ENCODE measurements at regions not wholly inside any gene's neighbourhood (a gene's known extent, or its start where the extent isn't known, plus 50 kb on each side); places are given as distances from the start of the nearest gene placed in this dataset.

DNA sequence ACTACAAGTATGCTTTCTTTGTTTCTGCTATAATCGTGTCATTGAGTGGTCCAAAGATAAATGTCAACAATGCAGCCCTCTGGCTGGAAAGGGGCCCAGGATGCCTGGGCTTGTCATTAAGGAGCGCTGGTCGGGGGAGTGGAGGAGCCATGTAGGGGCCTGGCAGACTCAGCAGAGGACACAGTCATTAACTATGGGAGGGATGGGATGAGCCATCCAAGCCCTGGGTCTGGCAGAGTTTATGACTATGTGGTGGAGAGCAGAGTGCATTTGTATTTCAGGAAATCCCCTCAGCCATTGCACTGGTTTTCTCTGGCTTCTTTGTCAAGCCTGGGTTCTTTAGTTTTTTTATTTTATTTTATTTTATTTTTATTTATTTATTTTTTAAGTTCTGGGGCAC, 243.1 kb downstream of the C12orf75 start:
- Histone ChIP-seq H3K4me1 (no peaks in the 10 kb centered on the region), H3K36me3 (no peaks in the 10 kb centered on the region), H3K27me3 (no peaks in the 10 kb centered on the region), H3K4me3 (no peak overlapping the region), H3K27ac (no peak overlapping the region), H3K9me3 (no peaks in the 10 kb centered on the region)
- TF ChIP-seq EP300 (IDR thresholded peaks at IDR 0.05), result no peak
- TF ChIP-seq POLR2AphosphoS5 (IDR thresholded peaks at IDR 0.05), result no peak
- TF ChIP-seq, protein P1, sequence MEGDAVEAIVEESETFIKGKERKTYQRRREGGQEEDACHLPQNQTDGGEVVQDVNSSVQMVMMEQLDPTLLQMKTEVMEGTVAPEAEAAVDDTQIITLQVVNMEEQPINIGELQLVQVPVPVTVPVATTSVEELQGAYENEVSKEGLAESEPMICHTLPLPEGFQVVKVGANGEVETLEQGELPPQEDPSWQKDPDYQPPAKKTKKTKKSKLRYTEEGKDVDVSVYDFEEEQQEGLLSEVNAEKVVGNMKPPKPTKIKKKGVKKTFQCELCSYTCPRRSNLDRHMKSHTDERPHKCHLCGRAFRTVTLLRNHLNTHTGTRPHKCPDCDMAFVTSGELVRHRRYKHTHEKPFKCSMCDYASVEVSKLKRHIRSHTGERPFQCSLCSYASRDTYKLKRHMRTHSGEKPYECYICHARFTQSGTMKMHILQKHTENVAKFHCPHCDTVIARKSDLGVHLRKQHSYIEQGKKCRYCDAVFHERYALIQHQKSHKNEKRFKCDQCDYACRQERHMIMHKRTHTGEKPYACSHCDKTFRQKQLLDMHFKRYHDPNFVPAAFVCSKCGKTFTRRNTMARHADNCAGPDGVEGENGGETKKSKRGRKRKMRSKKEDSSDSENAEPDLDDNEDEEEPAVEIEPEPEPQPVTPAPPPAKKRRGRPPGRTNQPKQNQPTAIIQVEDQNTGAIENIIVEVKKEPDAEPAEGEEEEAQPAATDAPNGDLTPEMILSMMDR (IDR thresholded peaks at IDR 0.05), result no peak
- TF ChIP-seq POLR2A (IDR thresholded peaks at IDR 0.05), result no peak
- ATAC-seq (ENCODE audit: low FRiP score in 2 of 2), result no peak
- 75 to 86% methylated on average over 3 of the region's 3 CpGs for WGBS, 2 donors
- DNase-seq, result no peak

DNA sequence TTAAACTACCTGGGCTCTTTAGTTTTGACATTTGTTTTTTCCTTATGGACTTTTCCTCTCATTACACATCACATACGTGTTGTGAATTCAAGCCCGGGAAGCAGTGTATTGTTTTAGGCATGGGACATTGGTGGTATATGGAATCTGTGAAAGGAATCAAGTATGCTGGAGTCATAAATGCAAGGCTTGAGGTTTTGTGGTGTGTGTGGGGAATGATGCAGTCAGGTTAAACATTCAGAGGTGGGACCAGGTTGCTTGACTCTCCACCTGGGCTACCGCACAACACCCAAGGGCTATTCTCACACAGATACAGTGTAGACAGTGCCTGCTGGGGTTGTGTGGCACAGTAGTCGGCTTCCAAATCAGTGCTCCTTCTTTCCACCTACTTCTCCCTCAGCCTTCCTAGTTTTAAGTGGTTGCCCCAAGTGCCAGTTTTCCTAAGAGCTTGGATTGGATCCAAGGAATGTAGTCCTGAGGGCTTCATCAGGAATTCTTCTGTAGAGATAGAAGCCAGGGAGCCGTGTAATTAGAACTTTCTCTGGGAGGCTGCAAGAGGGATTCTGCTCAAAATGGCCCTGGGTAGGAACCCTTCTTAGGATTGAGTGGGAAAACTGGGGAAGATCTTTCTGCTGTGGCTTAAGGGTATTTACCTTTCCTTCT, 243.7 kb downstream of the C12orf75 start:
- H3K4me3 ChIP-seq, result no peak overlapping the region
- no peak for DNase-seq
- H3K9me3 ChIP-seq, result no peaks in the 10 kb centered on the region
- TF ChIP-seq EP300 (IDR thresholded peaks at IDR 0.05), result no peak
- TF ChIP-seq POLR2A (IDR thresholded peaks at IDR 0.05), result no peak
- TF ChIP-seq POLR2AphosphoS5 (IDR thresholded peaks at IDR 0.05), result no peak
- TF ChIP-seq, protein P1 (IDR thresholded peaks at IDR 0.05), result no peak
- ATAC-seq (ENCODE audit: low FRiP score in 2 of 2), result no peak
- WGBS, 2 donors, result 84 to 85% methylated on average over 5 of the region's 5 CpGs
- H3K36me3 ChIP-seq, result no peaks in the 10 kb centered on the region
- no peaks in the 10 kb centered on the region for H3K4me1 ChIP-seq
- H3K27ac ChIP-seq, result no peak overlapping the region
- no peaks in the 10 kb centered on the region for H3K27me3 ChIP-seq

DNA sequence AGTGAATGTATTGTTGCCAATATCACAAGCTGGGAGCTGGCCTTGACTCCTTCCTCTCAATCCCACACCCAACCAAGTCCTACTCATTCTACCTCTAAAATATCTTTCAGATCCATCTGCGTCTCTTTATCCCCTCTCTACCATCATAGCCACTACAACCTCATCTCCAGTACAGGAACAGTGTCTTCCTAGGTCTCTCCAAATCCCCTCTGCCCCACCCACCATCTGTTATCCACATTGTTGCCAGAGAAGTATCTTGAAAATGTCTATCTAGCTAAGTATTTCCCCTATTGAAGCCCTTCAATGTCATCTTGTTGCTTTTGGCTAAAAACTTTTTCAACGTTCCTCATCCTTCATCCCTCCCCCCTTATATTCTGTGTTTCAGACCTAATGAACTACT, 244.7 kb downstream of the C12orf75 start:
- Histone ChIP-seq H3K36me3 (no peaks in the 10 kb centered on the region), H3K4me1 (no peaks in the 10 kb centered on the region), H3K4me3 (no peak overlapping the region), H3K27ac (no peak overlapping the region), H3K9me3 (no peaks in the 10 kb centered on the region), H3K27me3 (no peaks in the 10 kb centered on the region)
- no peak for DNase-seq
- WGBS, 2 donors, result 83 to 87% methylated on average over 2 of the region's 2 CpGs
- no peak for ATAC-seq (ENCODE audit: low FRiP score in 2 of 2)
- TF ChIP-seq, protein P1 (IDR thresholded peaks at IDR 0.05), result no peak
- no peak for TF ChIP-seq EP300 (IDR thresholded peaks at IDR 0.05)
- no peak for TF ChIP-seq POLR2A (IDR thresholded peaks at IDR 0.05)
- TF ChIP-seq POLR2AphosphoS5 (IDR thresholded peaks at IDR 0.05), result no peak

DNA sequence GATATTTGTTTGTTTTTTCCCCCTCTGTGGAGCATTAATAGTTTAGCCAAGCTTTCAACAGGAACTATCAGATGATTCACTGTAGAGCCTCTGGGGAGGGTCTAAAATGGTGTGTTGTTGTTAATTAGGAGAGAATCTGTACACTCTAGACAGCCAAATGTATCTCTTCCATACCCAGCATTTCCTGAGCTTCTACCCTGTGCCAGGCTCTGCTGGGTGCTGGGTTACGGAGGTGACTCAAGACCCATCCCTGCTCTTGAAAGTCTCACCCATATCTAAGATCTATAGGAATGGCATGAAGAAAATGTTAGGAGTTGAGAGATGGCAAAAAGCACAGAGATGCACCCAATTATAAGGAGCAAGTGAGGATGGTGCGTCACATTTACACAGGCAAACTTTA, 245.8 kb downstream of the C12orf75 start:
- H3K4me3 ChIP-seq, result no peak overlapping the region
- DNase-seq (no peak), ATAC-seq (ENCODE audit: low FRiP score in 2 of 2) (no peak)
- H3K27ac ChIP-seq, result no peak overlapping the region
- 95 to 100% methylated on average over 2 of the region's 2 CpGs for WGBS, 2 donors
- no peaks in the 10 kb centered on the region for H3K36me3 ChIP-seq
- no peaks in the 10 kb centered on the region for H3K9me3 ChIP-seq
- TF ChIP-seq EP300 (IDR thresholded peaks at IDR 0.05), result no peak
- TF ChIP-seq, protein P1 (IDR thresholded peaks at IDR 0.05), result no peak
- TF ChIP-seq POLR2A (IDR thresholded peaks at IDR 0.05), result no peak
- TF ChIP-seq POLR2AphosphoS5 (IDR thresholded peaks at IDR 0.05), result no peak
- H3K4me1 ChIP-seq, result peaks cover 0 to 5% (median 1%) of the 10 kb centered on the region in 4 donors
- H3K27me3 ChIP-seq, result no peaks in the 10 kb centered on the region

DNA sequence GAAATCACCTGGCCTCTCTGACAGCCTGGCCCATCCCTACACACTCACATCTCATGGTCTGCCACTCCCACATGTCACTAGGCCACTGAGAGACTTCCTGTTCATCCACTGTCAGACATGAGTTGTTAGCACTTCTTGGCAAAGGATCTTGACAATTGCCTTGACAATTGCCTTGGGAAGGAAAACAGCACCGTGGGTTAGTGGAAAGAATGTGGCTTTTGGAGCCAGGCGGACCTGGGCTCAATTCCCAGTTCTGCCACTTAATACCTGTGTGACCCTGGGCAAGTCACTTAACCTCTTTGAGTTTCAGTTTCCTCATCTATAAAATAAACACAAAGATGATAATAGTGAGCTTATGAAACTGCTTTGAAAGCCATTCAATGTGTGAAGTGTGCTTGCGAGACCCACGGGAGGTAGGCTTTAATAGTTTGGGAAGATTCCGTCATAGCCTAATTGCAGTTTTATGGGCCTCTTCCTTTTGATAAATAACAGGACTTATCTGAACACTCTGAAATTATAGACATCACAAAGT, 250.4 kb downstream of the C12orf75 start:
- Histone ChIP-seq H3K9me3 (no peaks in the 10 kb centered on the region), H3K4me1 (peaks cover 0 to 7% (median 2%) of the 10 kb centered on the region in 4 donors), H3K27me3 (no peaks in the 10 kb centered on the region), H3K27ac (no peak overlapping the region), H3K4me3 (no peak overlapping the region), H3K36me3 (no peaks in the 10 kb centered on the region)
- peak in 1 of 2 donors; percentile 61 for ATAC-seq (ENCODE audit: low FRiP score in 2 of 2)
- DNase-seq, result no peak
- 39 to 40% methylated on average over 5 of the region's 5 CpGs for WGBS, 2 donors
- TF ChIP-seq EP300 (IDR thresholded peaks at IDR 0.05) (no peak), POLR2AphosphoS5 (IDR thresholded peaks at IDR 0.05) (no peak), POLR2A (IDR thresholded peaks at IDR 0.05) (no peak)
- TF ChIP-seq, protein P1 (IDR thresholded peaks at IDR 0.05), result no peak

Data from upper lobe of left lung (tissue), 6 donors.